Pulmonary artery endothelial cell (primary cell): ENCODE measurements at regions not wholly inside any gene's neighbourhood (a gene's known extent, or its start where the extent isn't known, plus 50 kb on each side); places are given as distances from the start of the nearest gene placed in this dataset.
"Not testable (repeated sequence)": the region's sequence is repeated elsewhere in the genome, so short reads cannot be mapped to it uniquely, and the experiment has no call there.

ENCODE experiments used
- DNase-seq: peaks from one replicate; pipeline ENCODE4 v3.0.0-alpha.2; 2011; ENCODE audit warnings: low read depth, low spot score

DNA sequence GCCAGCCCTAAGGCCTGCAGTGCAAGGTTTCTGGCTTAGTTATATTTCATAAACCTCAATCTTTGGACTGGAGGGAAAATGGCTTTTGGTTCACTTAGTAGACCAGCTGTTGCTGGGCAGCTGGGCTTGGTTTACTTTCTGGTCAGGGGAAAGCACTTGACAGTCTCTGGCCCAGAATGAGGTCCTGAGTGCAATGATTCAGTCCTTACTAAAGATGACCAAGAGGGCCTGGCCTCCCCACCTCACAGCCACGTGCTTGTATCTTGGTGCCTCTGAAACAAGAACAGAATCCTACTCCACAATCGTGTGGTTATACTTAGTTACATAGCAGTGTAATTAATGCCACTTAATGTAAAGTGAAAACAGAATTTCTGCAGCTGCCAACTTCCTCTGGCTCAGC lies 325.5 kb upstream of the MEIS1 start:
- DNase-seq, result no peak

- no peak for DNase-seq
Observed at GRCh38 chr2:66105066-66105753, 329.7 kb upstream of the MEIS1 start.

- no peak for DNase-seq
Observed at GRCh38 chr2:66103581-66103980, 331.3 kb upstream of the MEIS1 start.

DNA sequence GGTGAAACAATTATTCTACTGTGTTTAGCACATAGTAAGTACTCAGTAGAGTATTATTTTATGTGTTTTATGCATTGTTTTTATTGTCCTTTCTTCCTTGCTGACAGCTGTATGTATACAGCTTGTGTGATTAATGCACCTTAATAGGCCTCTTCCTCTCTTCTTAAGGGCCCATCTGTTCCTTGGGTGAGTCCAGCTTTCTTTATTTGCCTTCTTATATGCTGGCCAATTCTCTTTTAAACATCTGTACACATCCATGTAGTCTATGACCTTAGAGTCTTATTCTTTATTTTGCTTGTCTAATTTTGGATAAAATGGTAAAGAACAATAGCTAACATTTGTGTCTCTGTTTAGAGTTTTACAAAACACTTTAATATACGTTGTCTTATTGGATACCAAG lies 333.7 kb upstream of the MEIS1 start:
- no peak for DNase-seq

- DNase-seq, result no peak
Observed at GRCh38 chr2:66095820-66096345, 339.0 kb upstream of the MEIS1 start.

- DNase-seq, result not testable (repeated sequence)
Observed at GRCh38 chr2:66094689-66095088, 340.2 kb upstream of the MEIS1 start.

DNA sequence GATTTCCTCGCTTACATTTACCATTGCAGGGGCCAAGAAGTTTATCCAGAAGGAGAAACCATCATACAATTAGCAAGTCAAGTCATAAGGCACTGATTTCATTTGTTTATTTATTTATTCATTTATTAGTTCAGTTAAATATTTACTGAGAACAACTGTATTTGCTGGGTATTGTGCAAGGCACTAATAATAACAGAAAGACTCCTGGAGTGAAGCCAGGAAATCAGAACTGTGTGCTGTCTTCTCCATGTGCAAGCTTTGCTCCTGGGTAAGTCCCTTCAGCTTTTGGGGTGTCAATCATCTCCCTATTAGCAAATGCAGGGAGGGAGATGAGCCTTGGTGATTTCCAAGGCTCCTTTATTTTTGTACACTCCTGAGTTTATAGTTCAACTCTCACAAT lies 341.6 kb upstream of the MEIS1 start:
- DNase-seq, result no peak

- no peak for DNase-seq
Observed at GRCh38 chr2:66084948-66085590, 349.9 kb upstream of the MEIS1 start.

DNA sequence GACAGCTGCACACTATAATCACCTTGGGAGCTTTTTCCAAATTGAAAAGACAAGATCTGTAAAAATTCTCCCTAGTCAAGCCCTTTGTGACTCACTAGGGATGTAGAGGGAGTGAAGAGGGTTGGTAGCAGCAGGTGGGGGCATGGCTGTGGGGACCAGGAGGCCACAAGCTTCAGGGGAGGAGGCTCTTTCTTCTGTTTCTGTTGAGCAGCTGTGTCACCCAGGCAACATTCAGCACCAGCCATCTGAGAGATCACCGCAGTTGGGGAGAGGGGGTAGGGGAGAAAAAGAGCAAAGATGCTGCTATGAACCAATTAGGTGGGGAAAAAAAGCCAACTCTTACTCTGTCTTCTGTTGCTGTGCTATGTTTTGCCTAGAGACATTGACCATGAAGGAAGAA lies 352.3 kb upstream of the MEIS1 start:
- no peak for DNase-seq

DNA sequence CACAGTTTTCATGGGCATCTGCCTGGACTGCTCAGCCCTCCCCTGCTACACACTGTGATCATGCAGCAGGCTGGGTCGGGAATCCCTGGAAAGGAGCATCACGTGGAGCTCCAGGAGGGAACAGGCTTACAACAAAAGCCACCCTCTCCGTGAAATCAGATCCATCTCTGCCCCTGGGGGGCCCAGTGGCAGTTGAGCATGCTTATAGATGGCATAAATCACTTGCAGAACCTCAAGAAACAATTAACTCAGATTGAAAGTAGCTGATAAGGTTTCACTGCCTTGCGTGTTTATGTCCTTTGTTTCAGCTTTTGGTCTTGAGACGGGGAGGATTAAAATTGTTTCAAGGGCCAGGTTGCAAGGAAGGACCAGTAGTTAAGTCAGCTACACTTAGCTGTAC lies 354.8 kb upstream of the MEIS1 start:
- DNase-seq, result no peak

GRCh38 chr2:66073172-66073571 lies 361.8 kb upstream of the MEIS1 start:
- DNase-seq, result no peak

DNA sequence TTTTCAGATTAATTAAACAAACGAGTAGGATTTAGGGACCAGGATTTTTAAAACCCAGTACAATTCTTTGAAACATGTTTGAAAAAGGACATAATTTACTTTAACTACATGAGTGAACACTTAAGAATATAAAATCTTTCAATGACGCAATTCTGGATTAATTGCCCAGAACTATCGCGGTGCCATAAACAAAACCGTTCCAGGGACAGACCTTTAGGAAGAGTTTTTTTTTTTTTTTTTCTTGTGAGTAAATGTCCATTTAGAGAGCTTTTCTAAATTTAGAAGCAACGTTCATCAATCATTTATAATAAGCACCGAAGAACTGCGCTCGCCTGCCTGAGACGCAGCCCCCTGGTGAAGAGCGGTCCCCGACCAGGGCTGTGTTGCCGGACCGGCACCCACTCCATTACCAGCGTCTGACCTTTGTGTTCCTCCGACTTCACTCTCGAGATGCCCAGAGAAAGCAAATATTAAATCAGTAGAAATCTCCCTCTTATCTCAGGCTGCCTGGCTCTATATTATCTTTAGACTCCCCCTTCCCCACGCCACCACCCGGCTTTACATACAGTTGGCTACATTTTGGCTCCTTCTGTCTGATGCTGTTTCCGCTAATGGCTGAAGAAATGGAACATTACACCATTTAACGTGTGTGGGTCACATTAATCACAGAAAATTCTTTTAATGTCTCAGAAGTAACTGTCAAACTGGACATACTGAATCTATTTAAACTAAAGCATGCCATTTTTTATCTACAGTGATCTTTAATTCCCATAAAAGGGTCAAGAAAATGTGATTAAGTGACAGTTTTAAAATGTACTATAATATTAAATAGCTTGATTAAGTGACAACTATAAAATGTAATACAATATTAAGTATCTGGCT lies 364.0 kb upstream of the MEIS1 start:
- no peak for DNase-seq

GRCh38 chr2:66069937-66070720 lies 364.8 kb upstream of the MEIS1 start:
- DNase-seq, result no peak

- no peak for DNase-seq
Observed at GRCh38 chr2:66066032-66066431, 368.9 kb upstream of the MEIS1 start.

- no peak for DNase-seq
Observed at GRCh38 chr2:66059332-66059731, 375.6 kb upstream of the MEIS1 start.

GRCh38 chr2:66058675-66059074 lies 376.2 kb upstream of the MEIS1 start:
- DNase-seq, result no peak

- DNase-seq, result no peak
Observed at GRCh38 chr2:66057844-66058243, 377.1 kb upstream of the MEIS1 start.

DNA sequence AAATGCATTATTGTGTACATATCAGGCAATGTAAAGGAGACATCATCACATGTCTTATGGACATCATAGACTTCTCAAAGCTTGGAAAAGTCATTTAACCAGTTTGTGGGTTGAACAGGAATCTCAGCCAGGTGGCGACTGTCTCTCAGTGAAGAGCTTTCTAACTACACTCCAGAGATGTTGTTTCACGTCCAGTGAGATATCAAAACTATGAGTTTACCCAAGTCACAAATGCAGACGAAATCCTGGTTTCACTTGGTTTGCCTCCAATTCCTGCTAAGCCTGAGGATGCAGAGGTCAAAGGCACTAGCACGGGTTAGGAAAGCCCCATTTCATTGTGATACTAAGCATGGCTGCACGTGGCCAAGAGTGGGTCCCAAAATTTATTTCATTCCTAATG lies 384.5 kb upstream of the MEIS1 start:
- no peak for DNase-seq

GRCh38 chr2:66048667-66049066 lies 386.3 kb upstream of the MEIS1 start:
- DNase-seq, result no peak

GRCh38 chr2:66041902-66042657 lies 392.8 kb upstream of the MEIS1 start:
- no peak for DNase-seq

- DNase-seq, result no peak
Observed at GRCh38 chr2:66036948-66037347, 398.0 kb upstream of the MEIS1 start.
